OCI-M1 (cell line): ENCODE measurements at regions not wholly inside any gene's neighbourhood (a gene's known extent, or its start where the extent isn't known, plus 50 kb on each side); places are given as distances from the start of the nearest gene placed in this dataset.
"Not testable (repeated sequence)": the region's sequence is repeated elsewhere in the genome, so short reads cannot be mapped to it uniquely, and the experiment has no call there.

Experiments
- DNase-seq: peaks from one replicate; lab custom pipeline; 2025; lab: John Stamatoyannopoulos, UW

DNA sequence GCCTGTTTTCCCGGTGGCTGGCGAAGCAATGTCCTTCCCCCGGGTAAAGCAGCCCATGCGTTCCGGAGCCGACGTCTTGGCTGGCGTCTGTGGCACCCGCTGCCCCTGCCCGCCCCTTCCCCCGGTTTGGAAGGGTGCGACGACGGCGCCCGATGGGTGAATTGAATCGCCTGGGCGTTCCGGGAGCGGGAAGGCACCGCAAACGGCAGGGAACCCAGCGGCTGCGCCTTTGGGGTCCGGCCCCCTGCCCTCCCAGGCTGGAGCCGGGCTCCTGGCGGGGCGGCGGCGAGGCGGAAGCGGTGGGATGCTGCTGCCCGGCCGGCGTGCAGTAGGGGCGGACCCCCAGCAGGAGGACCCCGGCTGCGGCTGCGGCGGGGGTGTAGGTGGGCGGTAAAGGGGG is 123.6 kb upstream of the RHOU start:
- DNase-seq: not testable (repeated sequence)

DNA sequence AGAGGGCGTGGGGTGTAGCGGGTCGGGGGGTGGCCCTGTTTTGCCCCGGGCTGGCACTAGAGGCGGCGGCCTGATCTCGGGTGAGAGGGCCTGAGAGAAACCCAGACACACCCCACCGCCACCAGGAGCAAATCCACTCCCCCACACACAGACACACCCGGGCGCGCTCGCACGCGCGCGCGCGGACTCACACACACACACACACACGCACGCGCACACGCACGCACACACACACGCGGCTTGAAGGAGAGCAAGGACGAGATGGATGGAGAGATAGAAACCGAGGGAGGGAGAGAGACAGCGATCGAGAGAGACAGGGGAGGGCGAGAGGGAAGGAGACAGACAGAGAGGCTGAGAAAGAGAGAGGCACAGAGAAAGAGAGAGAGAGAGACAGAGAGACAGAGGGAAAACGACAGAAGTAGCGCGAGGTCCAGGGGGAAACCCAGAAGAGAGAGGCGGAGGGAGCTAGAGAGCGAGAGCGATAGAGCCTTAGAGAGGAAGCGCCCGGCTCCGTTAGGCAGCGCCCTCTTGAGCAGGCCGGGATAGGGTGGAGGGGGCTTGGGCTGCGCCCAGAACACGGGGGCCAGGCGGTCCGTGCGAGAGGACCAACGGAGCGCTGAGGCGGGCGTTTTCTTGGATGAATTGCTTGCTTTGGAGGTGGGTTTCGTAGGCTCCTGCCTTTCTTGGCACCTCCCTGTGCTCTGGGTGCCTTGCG is 113.1 kb upstream of the RHOU start:
- not testable (repeated sequence) for DNase-seq

DNA sequence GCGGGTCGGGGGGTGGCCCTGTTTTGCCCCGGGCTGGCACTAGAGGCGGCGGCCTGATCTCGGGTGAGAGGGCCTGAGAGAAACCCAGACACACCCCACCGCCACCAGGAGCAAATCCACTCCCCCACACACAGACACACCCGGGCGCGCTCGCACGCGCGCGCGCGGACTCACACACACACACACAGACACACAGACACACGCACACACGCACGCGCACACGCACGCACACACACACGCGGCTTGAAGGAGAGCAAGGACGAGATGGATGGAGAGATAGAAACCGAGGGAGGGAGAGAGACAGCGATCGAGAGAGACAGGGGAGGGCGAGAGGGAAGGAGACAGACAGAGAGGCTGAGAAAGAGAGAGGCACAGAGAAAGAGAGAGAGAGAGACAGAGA is 108.8 kb upstream of the RHOU start:
- not testable (repeated sequence) for DNase-seq

DNA sequence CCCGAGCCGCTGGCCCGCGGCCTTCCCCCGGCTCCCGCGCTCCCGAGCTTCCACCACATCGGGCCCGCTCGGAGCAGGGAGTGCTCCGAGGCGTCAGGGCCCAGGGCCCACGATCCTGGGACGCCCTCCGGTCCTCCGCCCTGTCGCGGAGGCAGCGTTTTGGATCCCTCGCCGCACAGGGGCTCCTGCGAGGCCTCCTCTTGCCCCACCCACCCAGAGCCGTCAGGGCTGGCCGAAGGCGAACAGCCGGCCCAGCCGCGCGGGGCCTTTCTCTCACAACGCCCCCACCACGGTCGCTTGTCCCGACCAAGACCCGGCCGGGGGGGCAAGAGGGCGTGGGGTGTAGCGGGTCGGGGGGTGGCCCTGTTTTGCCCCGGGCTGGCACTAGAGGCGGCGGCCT is 102.4 kb upstream of the RHOU start:
- DNase-seq: not testable (repeated sequence)

DNA sequence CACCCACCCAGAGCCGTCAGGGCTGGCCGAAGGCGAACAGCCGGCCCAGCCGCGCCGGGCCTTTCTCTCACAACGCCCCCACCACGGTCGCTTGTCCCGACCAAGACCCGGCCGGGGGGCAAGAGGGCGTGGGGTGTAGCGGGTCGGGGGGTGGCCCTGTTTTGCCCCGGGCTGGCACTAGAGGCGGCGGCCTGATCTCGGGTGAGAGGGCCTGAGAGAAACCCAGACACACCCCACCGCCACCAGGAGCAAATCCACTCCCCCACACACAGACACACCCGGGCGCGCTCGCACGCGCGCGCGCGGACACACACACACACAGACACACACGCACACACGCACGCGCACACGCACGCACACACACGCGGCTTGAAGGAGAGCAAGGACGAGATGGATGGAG is 100.0 kb upstream of the RHOU start:
- not testable (repeated sequence) for DNase-seq

DNA sequence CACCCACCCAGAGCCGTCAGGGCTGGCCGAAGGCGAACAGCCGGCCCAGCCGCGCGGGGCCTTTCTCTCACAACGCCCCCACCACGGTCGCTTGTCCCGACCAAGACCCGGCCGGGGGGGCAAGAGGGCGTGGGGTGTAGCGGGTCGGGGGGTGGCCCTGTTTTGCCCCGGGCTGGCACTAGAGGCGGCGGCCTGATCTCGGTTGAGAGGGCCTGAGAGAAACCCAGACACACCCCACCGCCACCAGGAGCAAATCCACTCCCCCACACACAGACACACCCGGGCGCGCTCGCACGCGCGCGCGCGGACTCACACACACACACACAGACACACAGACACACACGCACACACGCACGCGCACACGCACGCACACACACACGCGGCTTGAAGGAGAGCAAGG is 97.8 kb upstream of the RHOU start:
- not testable (repeated sequence) for DNase-seq

DNA sequence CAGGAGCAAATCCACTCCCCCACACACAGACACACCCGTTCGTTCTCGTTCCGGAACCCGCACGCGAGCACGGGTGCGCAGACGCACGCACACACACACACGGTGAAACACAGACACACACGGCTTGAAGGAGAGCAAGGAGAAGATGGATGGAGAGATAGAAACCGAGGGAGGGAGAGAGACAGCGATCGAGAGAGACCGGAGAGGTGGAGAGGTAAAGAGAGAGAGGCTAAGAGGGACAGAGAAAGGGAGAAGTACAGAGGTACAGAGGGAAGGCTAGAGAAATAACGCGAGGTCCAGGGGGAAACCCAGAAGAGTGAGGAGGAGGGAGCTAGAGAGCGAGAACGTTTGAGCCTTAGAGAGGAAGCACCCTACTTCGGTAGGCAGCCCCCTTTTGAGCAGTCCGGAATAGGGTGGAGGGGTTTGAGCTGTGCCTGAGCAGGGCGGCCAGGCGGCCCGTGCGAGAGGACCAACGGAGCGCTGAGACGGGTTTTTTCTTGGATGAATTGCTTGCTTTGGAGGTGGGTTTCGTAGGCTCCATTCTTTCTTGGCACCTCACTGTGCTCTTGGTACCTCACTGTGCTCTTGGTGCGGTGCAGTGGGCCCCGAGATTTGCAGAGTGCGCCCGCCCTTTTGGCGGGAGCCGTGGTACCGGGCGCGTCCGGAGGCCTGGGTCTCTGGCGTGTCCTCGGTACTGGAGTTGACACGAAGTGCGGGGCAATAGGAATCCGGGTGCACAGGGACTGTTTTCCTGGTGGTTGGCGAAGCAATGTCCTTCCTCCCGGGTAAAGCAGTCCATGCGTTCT is 88.4 kb upstream of the RHOU start:
- DNase-seq: peak; percentile 64

DNA sequence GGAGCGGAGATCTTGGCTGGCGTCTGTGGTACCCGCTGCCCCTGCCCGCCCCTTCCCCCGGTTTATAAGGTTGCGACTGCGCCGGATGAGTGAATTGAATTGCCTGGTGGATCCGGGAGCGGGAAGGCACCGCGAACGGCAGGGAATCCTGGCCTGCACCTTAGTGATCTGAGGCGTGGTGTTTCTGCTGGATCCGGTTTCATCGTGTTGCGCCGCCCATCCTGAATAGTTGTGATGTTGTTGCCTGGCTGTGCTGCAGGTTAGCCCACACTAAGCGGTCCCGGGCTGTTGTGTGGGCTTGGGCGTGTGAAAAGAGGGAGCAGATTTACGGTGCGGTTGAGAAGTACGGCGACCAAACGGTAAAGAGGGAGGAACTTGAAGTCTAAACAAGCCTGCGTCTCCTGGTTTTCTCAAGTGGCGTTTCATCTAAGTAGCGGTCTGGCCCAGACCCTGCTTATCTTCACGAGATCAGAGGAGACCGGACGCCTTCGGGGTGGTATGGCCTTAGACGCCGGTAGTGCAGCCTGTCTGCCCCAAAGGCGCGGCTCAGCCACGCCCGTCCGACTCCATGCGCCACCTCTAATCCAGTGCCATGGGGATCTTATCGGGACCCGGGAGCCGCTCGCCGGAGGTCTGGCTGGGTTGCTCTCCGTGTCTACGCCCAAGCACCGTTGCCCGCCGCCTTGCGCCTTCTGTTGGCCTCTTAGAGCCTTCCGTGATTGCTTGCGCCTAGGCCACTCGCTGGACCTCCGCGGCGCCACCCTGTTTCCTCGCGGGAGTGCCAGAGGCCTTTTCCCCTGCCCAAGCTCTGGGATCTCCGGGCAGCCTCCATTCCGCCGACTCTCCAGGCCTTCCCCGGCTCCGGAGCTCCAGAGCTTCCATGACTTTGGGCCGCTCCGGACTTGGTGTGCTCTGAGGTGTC is 87.5 kb upstream of the RHOU start:
- DNase-seq: no peak

DNA sequence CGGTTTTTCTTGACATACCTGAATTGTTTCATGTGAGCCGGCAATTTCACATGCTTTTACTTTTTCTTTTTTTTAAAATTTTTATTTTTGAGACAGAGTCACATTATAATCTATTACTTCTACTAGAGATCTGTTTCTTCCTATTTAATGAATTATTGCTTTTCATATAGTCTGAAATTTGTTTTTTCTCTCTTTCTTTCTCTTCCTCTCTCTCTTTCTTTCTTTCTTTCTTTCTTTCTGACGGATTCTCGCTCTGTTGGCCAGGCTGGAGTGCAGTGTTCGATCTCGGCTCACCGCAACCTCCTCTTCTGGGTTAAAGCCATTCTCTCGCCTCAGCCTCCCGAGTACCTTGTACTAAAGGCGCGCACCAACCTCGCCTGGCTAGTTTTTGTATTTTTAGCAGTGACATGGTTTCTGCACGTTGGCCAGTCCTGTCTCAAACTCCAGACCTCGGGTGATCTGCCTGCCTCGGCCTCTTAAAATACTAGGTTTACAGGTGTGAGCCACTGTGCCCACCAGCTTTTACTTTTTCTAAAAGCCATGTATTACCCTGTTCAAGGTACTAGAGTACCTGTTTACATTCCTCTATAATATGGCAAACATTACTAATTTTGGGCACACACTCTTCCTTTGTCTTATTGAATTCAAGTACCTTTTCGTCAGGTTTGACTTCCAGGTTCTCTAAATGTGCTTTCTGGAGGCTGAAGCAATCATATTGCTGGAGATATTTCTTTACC is 86.5 kb upstream of the RHOU start:
- no peak for DNase-seq

DNA sequence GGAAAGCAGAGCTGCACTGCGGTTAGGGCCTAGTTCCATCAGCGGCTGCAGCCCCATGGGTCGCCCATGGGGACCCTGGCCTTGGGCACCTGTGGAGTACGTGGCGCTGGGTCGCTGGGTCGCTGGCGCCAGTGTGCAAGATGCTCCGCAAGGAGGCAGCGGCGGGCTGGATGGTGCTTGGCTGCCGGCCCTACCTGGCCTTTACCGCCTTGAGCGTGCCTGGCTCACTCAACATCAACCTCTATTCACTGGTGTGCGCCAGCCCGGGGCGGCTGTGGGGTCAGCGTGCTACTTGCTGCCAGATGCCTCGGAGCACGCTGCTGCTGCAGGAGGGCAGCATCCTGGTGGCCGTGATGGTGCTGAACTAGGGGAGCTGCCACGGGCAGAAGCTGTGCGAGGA is 85.1 kb upstream of the RHOU start:
- DNase-seq: no peak

DNA sequence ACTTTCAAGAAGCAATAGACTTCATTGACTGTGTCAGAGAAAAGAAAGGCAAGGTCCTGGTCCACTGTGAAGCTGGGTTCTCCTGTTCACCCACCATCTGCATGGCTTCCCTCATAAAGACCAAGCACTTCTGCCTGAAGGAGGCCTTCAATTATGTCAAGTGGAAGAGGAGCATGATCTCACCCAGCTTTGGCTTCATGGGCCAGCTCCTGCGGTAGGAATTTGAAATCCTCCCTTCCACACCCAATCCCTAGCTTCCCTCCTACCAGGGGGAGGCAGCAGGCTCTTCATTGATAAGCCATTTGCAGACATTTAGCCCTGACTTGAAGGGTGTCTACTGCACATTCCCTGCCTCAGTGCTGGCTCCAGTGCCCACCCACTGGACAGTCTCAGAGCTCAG is 84.3 kb upstream of the RHOU start:
- no peak for DNase-seq

DNA sequence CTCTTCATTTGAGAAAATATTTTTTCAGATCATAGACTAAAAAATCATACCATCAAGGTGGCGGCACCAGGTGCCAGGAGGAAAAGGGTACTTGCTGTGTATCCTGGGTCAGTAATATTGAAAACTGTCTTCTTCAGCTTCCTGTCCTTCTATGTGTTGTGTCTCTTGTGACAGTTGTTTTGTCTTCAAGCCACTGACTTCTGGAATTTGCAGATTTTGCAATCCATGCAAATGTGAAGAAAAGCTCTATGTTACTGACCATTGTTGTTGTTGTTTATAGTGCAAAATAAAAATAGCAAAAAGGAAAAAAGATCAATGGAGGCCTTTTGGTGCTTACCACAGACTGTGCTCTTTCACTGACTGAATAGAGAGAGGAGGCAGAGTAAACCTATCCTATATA is 83.2 kb upstream of the RHOU start:
- DNase-seq: no peak

DNA sequence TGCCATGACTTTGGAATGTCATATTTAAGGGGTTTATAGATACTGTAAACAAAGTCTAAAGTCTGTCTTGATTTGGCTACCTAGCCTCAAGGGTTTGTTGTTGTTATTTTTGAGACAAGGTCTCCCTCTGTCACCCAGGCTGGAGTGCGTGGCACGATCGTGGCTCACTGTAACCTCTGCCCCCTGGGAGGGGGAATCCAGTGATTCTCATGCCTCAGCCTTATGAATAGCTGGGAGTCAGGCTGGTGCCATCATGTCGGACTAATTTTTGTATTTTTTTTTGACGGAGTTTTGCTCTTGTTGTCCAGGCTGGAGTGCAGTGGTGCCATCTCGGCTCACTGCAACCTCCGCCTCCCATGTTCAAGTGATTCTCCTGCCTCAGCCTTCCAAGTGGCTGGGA is 82.2 kb upstream of the RHOU start:
- DNase-seq: not testable (repeated sequence)

DNA sequence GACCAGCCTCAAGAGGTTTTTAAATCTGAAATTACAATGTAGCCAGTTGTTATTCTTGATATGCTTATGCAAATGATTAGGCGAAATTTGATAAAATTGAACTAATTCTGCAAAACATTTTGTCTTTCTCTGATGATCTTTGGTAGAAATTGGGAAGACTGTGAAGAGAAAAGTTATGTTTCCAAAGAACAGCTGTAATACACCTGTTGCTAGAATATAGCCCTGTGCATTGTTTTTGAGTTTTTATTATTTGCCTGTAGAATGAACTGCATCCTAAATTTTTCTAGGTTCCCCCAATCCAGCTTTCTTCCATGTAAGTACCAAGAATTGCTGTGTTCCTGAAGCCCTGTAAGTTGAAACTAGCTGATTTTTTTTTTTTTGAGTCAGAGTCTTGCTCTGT is 81.5 kb upstream of the RHOU start:
- no peak for DNase-seq

DNA sequence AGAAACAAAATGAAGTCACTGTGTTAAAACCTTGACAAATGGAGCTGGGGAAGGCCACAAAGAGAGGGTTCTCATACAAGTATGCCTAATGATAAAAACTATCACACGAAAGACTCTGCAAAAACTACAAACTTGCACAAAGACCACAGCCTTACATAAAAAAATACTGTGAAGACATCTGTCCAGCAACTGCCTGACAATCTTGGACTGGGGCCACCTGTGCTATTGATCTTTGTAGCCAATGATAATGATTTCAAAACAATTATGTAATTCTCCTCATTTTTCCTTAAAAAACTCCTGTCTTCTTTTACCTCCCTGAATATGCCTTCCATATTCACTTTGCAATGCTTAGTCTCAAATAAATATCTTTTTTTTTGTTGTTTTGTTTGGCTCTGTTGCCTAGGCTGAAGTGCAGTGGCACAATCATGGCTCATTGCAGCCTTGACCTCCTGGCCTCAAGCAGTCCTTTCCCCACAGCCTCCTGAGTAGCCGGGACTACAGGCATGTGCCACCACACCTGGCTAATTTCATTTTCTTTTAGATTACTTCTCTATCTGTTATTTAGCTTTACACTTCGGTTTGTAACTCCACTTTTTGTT is 79.4 kb upstream of the RHOU start:
- no peak for DNase-seq

DNA sequence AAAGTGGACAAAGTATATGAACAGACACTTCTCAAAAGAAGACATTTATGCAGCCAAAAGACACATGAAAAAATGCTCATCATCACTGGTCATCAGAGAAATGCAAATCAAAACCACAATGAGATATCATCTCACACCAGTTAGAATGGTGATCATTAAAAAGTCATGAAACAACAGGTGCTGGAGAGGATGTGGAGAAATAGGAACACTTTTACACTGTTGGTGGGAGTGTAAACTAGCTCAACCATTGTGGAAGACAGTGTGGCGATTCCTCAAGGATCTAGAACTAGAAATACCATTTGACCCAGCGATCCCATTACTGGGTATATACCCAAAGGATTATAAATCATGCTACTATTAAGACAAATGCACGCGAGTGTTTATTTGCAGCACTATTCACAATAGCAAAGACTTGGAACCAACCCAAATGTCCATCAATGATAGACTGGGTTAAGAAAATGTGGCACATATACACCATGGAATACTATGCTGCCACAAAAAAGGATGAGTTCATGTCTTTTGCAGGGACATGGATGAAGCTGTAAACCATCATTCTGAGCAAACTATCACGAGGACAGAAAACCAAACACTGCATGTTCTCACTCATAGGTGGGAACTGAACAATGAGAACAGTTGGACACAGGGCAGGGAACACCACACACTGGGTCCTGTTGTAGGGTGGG is 73.1 kb upstream of the RHOU start:
- DNase-seq: not testable (repeated sequence)

DNA sequence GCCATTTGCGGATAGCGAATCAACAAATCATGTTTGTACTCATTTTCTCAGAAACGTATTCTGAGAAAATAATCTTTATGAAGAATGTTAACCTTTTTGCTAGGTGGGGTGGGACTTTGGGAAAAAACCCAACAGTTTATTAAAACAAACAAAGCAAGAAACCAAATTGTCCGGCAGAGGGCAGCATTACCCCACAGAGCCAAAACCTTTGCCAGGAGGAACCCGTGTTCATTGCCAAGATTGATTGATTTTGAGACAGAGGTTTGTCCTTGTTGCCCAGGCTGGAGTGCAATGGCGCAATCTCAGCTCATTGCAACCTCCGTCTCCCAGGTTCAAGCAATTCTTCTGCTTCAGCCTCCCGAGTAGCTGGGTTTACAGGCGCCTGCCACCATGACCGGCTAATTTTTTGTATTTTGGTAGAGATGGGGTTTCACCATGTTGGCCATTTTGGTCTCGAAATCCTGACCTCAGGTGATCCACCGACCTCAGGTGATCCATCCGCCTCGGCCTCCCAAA is 70.8 kb upstream of the RHOU start:
- peak; percentile 90 for DNase-seq

DNA sequence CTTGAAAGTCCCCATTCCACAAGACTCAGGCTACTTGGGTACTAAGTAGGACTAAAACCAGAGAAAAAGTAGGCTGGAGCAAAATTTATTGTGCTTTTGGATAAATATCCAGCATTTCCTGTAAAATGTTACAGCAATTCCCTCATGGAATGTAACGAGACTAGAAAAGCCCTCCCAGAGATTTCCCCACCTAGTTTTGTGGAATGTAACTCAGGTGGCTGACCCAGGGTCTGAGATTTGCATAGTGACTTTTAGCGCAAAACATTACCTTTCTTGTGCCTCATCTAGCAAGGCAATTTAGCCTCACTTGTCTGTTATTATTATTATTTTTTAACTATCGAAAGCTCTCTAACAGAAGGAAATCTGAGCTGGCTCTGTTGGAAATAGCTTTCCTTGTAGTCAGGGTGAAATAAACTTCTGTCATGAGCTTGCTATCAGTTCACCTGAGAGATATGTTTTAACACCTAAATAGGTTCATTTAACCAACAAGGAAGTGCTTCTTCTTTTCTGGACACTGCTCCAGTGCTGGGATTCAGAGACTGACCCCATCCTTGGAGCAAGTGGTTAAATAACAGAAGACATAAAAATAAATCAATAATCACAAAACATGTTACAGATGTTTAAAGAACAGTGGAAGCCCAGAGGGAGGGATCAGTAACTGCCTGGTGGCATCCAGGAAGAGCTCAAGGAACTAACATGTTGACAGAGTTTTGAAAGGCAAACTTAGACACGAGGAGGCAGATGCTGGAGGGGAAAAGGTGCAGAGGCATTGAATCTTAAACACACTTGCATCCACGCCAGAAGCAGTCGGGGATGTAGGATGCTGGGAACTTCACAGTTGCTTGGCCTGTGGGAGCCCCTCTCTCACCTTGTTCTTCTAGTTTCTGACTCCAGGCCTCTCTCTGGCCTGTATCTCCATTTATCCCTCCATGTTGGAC is 68.3 kb upstream of the RHOU start:
- DNase-seq: no peak

DNA sequence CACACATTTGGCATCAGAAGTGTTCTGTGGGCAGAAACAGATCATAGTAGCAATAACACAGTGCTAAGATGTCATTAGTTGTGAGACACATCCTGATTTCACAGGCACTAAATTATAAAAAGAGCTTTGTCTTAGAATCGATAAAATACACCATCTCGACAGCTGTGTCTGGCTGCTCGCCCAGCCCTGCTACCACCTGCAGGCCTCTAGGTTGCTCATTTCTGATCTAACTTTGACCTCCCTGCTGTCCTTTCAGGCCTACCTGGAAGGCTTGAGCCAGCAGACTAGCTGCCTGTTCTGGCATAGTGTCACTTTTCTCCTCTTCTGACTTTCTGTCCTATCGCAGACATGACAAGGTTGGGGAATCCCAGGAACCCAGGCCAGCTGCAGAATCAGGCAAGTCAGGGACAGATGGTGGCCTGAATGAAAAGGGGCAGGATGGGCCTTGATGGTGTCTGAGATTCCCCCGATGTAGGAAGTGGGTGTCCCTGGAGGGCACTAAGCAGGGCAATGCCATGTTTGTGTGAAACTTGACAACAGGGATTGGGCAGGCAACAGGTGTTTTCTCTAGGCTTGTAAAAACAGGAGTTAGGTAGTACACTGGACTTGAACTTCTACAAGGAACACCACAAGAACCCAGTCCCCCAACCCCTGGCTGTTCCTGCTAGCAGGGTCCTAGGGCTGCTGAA is 66.6 kb upstream of the RHOU start:
- DNase-seq: no peak
